ENCODE measurements at regions not wholly inside any gene's neighbourhood (a gene's known extent, or its start where the extent isn't known, plus 50 kb on each side); places are given as distances from the start of the nearest gene placed in this dataset.

DNA sequence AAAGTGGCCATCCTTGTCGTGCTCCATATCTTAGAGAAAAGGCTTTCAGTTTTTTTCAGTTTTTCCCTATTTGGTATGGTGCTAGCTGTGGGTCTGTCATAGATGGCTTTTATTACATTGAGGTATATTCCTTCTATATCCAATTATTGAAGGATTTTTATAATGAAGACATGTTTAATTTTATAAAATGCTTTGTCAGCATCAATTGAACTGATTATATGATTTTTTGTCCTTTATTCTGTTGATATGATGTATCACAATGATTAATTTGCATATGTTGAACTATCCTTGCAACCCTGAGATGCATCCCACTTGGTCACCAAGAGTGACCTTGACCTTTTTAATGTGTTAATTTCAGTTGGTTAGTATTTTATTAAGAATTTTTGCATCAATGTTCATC is 55.1 kb upstream of the VGLL2 start:
- Histone ChIP-seq H3K4me1 (ENCODE audit: control insufficient read depth in 2 of 2, insufficient read depth in 2 of 2, low read length in 2 of 2) (no peaks in the 10 kb centered on the region), H4K20me1 (ENCODE audit: control insufficient read depth, insufficient read depth, low read length, poor library complexity, severe bottlenecking) (no peaks in the 10 kb centered on the region), H3K79me2 (ENCODE audit: control insufficient read depth, insufficient read depth, low read length) (no peaks in the 10 kb centered on the region), H3K27ac (ENCODE audit: low read length in 2 of 2) (no peak overlapping the region), H3K27me3 (replicated peaks in 1 of 4; ENCODE audit: control extremely low read depth in 1 of 4, control insufficient read depth in 3 of 4, insufficient read depth in 4 of 4, low read length in 3 of 4) (no peaks in the 10 kb centered on the region), H3K9me3 (ENCODE audit: control extremely low read depth in 1 of 3, control insufficient read depth in 2 of 3, insufficient read depth in 1 of 3, low read length in 2 of 3) (no peaks in the 10 kb centered on the region), H3K36me3 (replicated peaks in 1 of 2; ENCODE audit: control extremely low read depth in 1 of 2, control insufficient read depth in 1 of 2, extremely low read depth in 1 of 2, insufficient read depth in 2 of 2, low read length in 1 of 2) (no peaks in the 10 kb centered on the region), H2AFZ (ENCODE audit: insufficient read depth, low read depth, low read length, poor library complexity, severe bottlenecking) (no peak overlapping the region), H3K4me2 (replicated peaks; ENCODE audit: low read depth, low read length, poor library complexity, severe bottlenecking) (no peak overlapping the region), H3K9ac (ENCODE audit: low read length) (no peak overlapping the region), H3K4me3 (ENCODE audit: control extremely low read depth in 1 of 5, extremely low read depth in 1 of 5, insufficient read depth in 1 of 5, low read depth in 2 of 5, low read length in 4 of 5) (no peak overlapping the region)
- no CpG with 5 or more reads among the region's 1 CpG for WGBS (ENCODE audit: insufficient coverage)
- Mint-ChIP-seq H3K27ac (no peak overlapping the region), H3K4me1 (no peaks in the 10 kb centered on the region), H3K4me3 (no peak overlapping the region), H3K27me3 (no peaks in the 10 kb centered on the region), H3K9me3 (ENCODE audit: insufficient read depth) (peaks cover 7% of the 10 kb centered on the region)
- ChIA-PET POLR2A (no interaction called here), CTCF (no interaction called here)
- intact Hi-C loops (cut with micrococcal nuclease) = no loop called here
- TF ChIP-seq, protein P1, sequence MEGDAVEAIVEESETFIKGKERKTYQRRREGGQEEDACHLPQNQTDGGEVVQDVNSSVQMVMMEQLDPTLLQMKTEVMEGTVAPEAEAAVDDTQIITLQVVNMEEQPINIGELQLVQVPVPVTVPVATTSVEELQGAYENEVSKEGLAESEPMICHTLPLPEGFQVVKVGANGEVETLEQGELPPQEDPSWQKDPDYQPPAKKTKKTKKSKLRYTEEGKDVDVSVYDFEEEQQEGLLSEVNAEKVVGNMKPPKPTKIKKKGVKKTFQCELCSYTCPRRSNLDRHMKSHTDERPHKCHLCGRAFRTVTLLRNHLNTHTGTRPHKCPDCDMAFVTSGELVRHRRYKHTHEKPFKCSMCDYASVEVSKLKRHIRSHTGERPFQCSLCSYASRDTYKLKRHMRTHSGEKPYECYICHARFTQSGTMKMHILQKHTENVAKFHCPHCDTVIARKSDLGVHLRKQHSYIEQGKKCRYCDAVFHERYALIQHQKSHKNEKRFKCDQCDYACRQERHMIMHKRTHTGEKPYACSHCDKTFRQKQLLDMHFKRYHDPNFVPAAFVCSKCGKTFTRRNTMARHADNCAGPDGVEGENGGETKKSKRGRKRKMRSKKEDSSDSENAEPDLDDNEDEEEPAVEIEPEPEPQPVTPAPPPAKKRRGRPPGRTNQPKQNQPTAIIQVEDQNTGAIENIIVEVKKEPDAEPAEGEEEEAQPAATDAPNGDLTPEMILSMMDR (IDR thresholded peaks at IDR 0.05) = no peak
- no peak for TF ChIP-seq EZH2 (IDR thresholded peaks at IDR 0.05; ENCODE audit: borderline replicate concordance, insufficient read depth, low read depth, low read length, poor library complexity, severe bottlenecking)
- DNase-seq (no peak), ATAC-seq (ENCODE audit: low read depth) (no peak)

DNA sequence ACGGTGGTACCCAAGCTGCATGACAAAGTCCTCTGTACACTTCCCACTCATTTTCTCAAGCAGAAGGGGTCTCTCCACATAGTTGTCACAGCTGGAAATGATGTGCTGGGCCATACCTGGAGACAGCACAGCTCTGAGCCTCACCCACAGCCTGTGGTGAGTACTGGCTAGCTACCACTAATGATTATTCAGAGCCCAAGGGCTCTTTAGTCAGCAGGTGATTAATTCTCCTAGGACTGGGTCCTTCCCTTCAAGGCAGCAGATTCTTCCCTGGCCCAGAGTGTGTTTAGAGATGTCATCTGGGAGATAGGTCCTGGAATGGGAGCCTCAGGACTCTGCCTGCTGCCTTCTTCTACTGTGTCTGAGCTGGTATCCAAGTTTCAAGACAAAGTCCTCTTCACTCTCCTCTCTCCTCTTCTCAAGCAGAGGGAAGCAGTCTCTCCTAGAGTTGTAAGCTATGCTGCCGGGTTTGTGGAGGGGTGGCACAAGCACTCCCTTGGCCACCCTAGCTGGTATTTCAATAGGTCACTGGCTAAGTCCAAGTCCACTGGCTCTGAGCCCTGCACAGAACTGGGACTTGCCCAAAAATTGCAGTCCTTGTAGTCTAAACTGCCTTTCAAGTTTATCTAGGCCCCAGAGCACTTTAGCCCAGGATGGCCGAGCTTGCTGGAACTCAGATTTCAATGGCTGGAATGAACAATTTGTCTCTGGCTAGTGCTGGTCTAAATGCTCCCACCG is 49.8 kb upstream of the VGLL2 start:
- TF ChIP-seq, protein P1 (IDR thresholded peaks at IDR 0.05) = no peak
- TF ChIP-seq EZH2 (IDR thresholded peaks at IDR 0.05; ENCODE audit: borderline replicate concordance, insufficient read depth, low read depth, low read length, poor library complexity, severe bottlenecking) = no peak
- no peaks in the 10 kb centered on the region for H4K20me1 ChIP-seq (ENCODE audit: control insufficient read depth, insufficient read depth, low read length, poor library complexity, severe bottlenecking)
- POLR2A ChIA-PET = no interaction called here

More for the DNA sequence above, 49.8 kb upstream of the VGLL2 start:
- Histone ChIP-seq H2AFZ (ENCODE audit: insufficient read depth, low read depth, low read length, poor library complexity, severe bottlenecking) (no peak overlapping the region), H3K36me3 (replicated peaks in 1 of 2; ENCODE audit: control extremely low read depth in 1 of 2, control insufficient read depth in 1 of 2, extremely low read depth in 1 of 2, insufficient read depth in 2 of 2, low read length in 1 of 2) (no peaks in the 10 kb centered on the region), H3K27me3 (replicated peaks in 1 of 4; ENCODE audit: control extremely low read depth in 1 of 4, control insufficient read depth in 3 of 4, insufficient read depth in 4 of 4, low read length in 3 of 4) (no peaks in the 10 kb centered on the region), H3K4me1 (ENCODE audit: control insufficient read depth in 2 of 2, insufficient read depth in 2 of 2, low read length in 2 of 2) (no peaks in the 10 kb centered on the region), H3K27ac (ENCODE audit: low read length in 2 of 2) (no peak overlapping the region), H3K9me3 (ENCODE audit: control extremely low read depth in 1 of 3, control insufficient read depth in 2 of 3, insufficient read depth in 1 of 3, low read length in 2 of 3) (no peaks in the 10 kb centered on the region), H3K4me3 (ENCODE audit: control extremely low read depth in 1 of 5, extremely low read depth in 1 of 5, insufficient read depth in 1 of 5, low read depth in 2 of 5, low read length in 4 of 5) (no peak overlapping the region), H3K79me2 (ENCODE audit: control insufficient read depth, insufficient read depth, low read length) (no peaks in the 10 kb centered on the region), H3K9ac (ENCODE audit: low read length) (no peak overlapping the region), H3K4me2 (replicated peaks; ENCODE audit: low read depth, low read length, poor library complexity, severe bottlenecking) (no peak overlapping the region)
- CTCF ChIA-PET = no interaction called here
- Mint-ChIP-seq H3K27me3 (no peaks in the 10 kb centered on the region), H3K9me3 (ENCODE audit: insufficient read depth) (no peaks in the 10 kb centered on the region), H3K27ac (no peak overlapping the region), H3K4me1 (no peaks in the 10 kb centered on the region), H3K4me3 (no peak overlapping the region)
- intact Hi-C loops (cut with micrococcal nuclease) = no loop called here
- WGBS (ENCODE audit: insufficient coverage) = 65% methylated on average over 3 of the region's 4 CpGs
- ATAC-seq (ENCODE audit: low read depth) = no peak
- DNase-seq = no peak

All from B cell (primary cell).